ENCODE measurements at regions not wholly inside any gene's neighbourhood (a gene's known extent, or its start where the extent isn't known, plus 50 kb on each side); places are given as distances from the start of the nearest gene placed in this dataset.
"Not testable (repeated sequence)": the region's sequence is repeated elsewhere in the genome, so short reads cannot be mapped to it uniquely, and the experiment has no call there.

DNA sequence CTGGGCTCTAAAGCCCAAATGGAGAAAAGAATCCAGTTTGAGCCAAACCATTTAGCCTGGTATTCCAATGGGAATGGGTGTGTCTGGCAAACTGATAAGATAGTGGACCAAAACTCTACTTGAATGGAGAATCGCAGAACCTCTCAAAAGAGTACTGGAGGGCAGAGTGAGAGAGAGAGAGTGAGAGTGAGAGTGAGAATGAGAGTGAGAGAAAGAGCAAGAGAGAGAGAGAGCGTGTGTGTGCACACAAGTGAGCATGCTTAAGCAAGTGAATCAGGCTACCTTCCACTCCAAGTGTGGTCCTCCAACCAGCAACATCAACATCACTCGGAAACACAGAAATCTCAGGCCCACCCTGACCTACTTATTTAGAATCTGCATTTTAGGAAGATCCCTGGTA is 58.8 kb downstream of the UQCRFS1 start:
- peaks cover 2% of the 10 kb centered on the region for H3K36me3 Mint-ChIP-seq (ENCODE audit: low read depth)
- DNase-seq (no peak), ATAC-seq (no peak)
- H3K27me3 Mint-ChIP-seq, result no peaks in the 10 kb centered on the region
- intact Hi-C loops (cut with DNase I, micrococcal nuclease), result no loop called here
- CTCF ChIA-PET, result no interaction called here
- no peak overlapping the region for H3K27ac Mint-ChIP-seq
- H3K4me1 Mint-ChIP-seq, result no peaks in the 10 kb centered on the region
- peaks cover 26% of the 10 kb centered on the region for H3K9me3 Mint-ChIP-seq (ENCODE audit: low read depth)
- POLR2A ChIA-PET, result no interaction called here
- no peak overlapping the region for H3K4me3 Mint-ChIP-seq

DNA sequence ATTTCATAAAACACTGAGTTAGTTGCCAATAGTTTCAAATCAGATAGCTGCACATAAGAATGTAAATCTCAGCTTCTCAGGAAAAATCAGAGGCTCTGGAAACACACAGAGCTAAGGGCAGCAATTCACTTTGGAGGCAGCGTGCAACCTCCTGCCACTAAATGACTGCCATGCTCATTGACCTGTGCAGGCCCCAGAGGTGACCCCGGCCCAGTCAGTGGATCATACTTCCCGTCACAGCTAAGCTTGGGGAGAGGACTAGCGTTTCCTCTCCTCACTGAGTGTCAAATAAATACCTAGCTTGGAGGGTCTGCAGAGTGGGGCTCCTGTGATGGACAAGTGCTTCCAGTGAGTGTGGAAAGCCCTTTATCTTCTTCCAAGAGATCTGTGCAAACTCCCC is 67.2 kb downstream of the UQCRFS1 start:
- ATAC-seq (no peak), DNase-seq (no peak)
- Mint-ChIP-seq H3K27me3 (peaks cover 2% of the 10 kb centered on the region), H3K27ac (no peak overlapping the region), H3K36me3 (ENCODE audit: low read depth) (no peaks in the 10 kb centered on the region), H3K9me3 (ENCODE audit: low read depth) (peaks cover 2% of the 10 kb centered on the region), H3K4me1 (no peaks in the 10 kb centered on the region), H3K4me3 (no peak overlapping the region)
- ChIA-PET CTCF (no interaction called here), POLR2A (no interaction called here)
- intact Hi-C loops (cut with DNase I, micrococcal nuclease), result no loop called here

DNA sequence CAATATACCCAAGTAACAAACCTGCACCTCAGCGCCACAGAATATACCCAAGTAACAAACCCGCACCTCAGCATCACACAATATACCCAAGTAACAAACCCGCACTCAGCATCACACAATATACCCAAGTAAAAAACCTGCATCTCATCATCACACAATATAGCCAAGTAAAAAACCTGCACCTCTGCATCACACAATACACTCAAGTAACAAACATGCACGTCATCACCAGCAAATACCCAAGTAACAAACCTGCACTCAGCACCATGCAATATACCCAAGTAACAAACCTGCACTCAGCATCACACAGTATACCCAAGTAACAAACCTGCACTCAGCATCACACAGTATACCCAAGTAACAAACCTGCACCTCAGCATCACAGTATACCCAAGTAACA is 69.8 kb downstream of the UQCRFS1 start:
- intact Hi-C loops (cut with DNase I, micrococcal nuclease), result no loop called here
- Mint-ChIP-seq H3K36me3 (ENCODE audit: low read depth) (peaks cover 4% of the 10 kb centered on the region), H3K9me3 (ENCODE audit: low read depth) (peaks cover 20% of the 10 kb centered on the region), H3K27me3 (peaks cover 2% of the 10 kb centered on the region), H3K4me3 (no peak overlapping the region), H3K27ac (no peak overlapping the region), H3K4me1 (no peaks in the 10 kb centered on the region)
- CTCF ChIA-PET, result interaction anchor here (0.6 kb wide), 1 partner anchor 203 kb away, joined by 4 read pairs; no protein-coding TSS in a partner anchor
- DNase-seq (no peak), ATAC-seq (no peak)
- POLR2A ChIA-PET, result interaction anchor here (0.6 kb wide), 1 partner anchor 69 kb away, joined by 6 read pairs; no protein-coding TSS in a partner anchor

DNA sequence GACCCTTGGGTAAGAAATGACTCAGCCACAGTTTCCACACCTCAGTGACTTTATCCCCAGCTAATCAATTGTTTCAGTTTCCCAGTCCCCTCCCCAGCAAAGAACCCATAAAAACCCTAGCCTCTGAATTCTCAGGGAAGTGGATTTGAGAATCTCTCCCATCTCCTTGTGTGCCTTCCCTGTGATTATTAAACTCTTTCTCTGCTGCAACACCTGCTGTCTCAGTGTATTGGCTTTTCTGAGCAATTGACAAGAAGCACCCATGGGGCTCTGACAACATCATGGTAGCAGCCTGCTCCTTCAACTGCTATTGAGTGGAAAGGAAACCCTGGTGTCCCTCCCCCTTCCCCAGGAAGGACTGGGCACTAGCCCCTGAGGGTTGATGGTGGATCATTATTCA is 73.7 kb downstream of the UQCRFS1 start:
- Mint-ChIP-seq H3K27ac (no peak overlapping the region), H3K4me3 (no peak overlapping the region), H3K4me1 (no peaks in the 10 kb centered on the region), H3K9me3 (ENCODE audit: low read depth) (peaks cover 32% of the 10 kb centered on the region), H3K36me3 (ENCODE audit: low read depth) (peaks cover 6% of the 10 kb centered on the region), H3K27me3 (no peaks in the 10 kb centered on the region)
- POLR2A ChIA-PET, result no interaction called here
- CTCF ChIA-PET, result no interaction called here
- intact Hi-C loops (cut with DNase I, micrococcal nuclease), result no loop called here
- DNase-seq (peak; percentile 6), ATAC-seq (no peak)

DNA sequence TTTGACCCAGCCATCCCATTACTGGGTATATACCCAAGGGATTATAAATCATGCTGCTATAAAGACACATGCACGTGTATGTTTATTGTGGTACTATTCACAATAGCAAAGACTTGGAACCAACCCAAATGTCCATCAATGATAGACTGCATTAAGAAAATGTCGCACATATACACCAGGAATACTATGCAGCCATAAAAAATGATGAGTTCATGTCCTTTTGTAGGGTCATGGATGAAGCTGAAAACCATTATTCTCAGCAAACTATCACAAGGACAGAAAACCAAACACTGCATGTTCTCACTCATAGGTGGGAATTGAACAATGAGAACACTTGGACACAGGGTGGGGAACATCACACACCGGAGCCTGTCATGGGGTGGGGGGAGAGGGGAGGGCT is 74.7 kb downstream of the UQCRFS1 start:
- intact Hi-C loops (cut with DNase I, micrococcal nuclease); H3K4me1 Mint-ChIP-seq; CTCF ChIA-PET; DNase-seq; H3K27me3 Mint-ChIP-seq; H3K36me3 Mint-ChIP-seq (ENCODE audit: low read depth); H3K27ac Mint-ChIP-seq; ATAC-seq; POLR2A ChIA-PET; H3K4me3 Mint-ChIP-seq: not testable (repeated sequence)
- H3K9me3 Mint-ChIP-seq (ENCODE audit: low read depth), result peaks cover 34% of the 10 kb centered on the region

DNA sequence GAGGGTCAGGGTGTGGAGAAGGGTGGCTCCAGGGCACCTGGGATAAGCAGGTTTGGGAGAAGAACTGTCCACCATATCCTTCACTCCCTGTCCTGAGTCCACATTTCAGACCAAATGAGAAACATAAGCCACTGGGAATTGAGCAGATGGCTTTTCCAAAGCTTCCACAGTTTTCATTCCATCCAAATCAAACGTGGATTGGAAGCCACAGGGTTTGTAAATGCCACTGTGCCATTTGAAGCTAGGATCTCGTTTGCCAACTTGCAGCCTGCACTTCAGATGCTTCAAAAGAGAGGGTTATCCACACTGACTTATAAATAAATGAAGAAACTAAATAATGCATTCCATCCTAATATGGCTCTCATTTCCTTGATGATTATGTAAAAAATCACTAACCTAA is 81.5 kb downstream of the UQCRFS1 start:
- POLR2A ChIA-PET, result no interaction called here
- H3K4me3 Mint-ChIP-seq, result no peak overlapping the region
- peaks cover 7% of the 10 kb centered on the region for H3K9me3 Mint-ChIP-seq (ENCODE audit: low read depth)
- ATAC-seq, result no peak
- CTCF ChIA-PET, result interaction anchor here (0.7 kb wide), 1 partner anchor 235 kb away, joined by 3 read pairs; no protein-coding TSS in a partner anchor
- H3K4me1 Mint-ChIP-seq, result no peaks in the 10 kb centered on the region
- no peaks in the 10 kb centered on the region for H3K27me3 Mint-ChIP-seq
- no peak overlapping the region for H3K27ac Mint-ChIP-seq
- intact Hi-C loops (cut with DNase I, micrococcal nuclease), result no loop called here
- no peaks in the 10 kb centered on the region for H3K36me3 Mint-ChIP-seq (ENCODE audit: low read depth)
- DNase-seq, result no peak

DNA sequence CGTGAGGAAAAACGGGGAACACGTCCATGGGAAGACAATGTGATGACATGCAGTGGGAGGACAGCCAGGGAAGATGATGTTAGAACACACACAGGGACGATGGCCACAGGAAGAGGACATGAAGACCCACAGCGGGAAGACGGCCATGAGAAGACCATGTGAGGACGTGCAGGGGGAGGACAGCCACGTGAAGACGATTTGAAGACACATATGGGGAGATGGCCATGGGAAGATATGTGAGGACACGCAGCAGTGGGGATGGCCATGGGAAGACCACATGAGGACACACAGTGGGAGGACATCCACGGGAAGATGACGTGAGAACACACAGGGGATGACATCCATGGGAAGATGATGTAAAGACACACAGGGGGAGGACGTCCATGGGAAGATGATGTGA is 83.8 kb downstream of the UQCRFS1 start:
- Mint-ChIP-seq H3K27ac (no peak overlapping the region), H3K4me3 (no peak overlapping the region), H3K36me3 (ENCODE audit: low read depth) (no peaks in the 10 kb centered on the region), H3K9me3 (ENCODE audit: low read depth) (peaks cover 8% of the 10 kb centered on the region), H3K4me1 (no peaks in the 10 kb centered on the region), H3K27me3 (peaks cover 5% of the 10 kb centered on the region)
- ChIA-PET CTCF (no interaction called here), POLR2A (no interaction called here)
- DNase-seq, result no peak
- intact Hi-C loops (cut with DNase I, micrococcal nuclease), result no loop called here
- ATAC-seq, result no peak

DNA sequence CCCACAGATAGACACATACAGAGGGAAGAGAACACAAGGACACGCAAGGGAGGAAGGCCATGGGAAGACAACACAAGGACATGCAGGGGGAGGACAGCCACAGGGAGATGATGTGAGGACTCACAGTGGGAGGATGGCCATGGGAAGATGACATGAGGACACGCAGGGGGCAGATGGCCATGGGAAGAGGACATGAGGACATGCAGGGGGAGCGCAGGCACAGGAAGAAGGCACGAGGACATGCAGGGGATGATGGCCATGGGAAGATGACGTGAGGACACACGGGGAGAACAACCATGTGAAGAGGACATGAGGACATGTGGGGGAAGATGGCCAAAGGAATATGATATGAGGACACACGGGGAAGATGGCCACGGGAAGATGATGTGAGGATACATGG is 84.7 kb downstream of the UQCRFS1 start:
- no peak for ATAC-seq
- Mint-ChIP-seq H3K4me1 (no peaks in the 10 kb centered on the region), H3K4me3 (no peak overlapping the region), H3K9me3 (ENCODE audit: low read depth) (peaks cover 9% of the 10 kb centered on the region), H3K27me3 (peaks cover 5% of the 10 kb centered on the region), H3K36me3 (ENCODE audit: low read depth) (no peaks in the 10 kb centered on the region), H3K27ac (no peak overlapping the region)
- intact Hi-C loops (cut with DNase I, micrococcal nuclease), result no loop called here
- no peak for DNase-seq
- ChIA-PET POLR2A (no interaction called here), CTCF (no interaction called here)

DNA sequence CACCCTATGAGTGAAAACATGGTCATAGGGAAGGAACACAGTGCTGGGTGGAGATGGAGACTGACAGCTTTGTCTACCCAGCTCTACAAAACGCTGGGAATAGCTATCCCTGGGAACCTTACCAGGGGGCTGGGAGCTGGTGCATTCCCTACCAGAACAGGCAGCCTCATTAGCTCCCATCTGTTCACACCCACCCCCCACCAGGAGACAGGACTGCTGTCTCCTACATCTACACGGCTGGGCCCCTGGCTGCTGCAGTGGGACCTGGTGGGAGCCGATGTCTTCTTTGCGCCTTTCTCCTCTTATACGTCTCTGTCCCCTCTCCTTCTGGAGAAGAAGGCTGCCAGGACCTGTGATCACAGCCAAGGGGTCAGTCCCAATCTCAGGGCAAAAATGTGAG is 90.8 kb downstream of the UQCRFS1 start:
- CTCF ChIA-PET, result interaction anchor here (0.5 kb wide), 1 partner anchor 114 kb away, joined by 3 read pairs; no protein-coding TSS in a partner anchor
- Mint-ChIP-seq H3K27me3 (peaks cover 5% of the 10 kb centered on the region), H3K27ac (no peak overlapping the region), H3K9me3 (ENCODE audit: low read depth) (peaks cover 13% of the 10 kb centered on the region), H3K4me3 (no peak overlapping the region), H3K4me1 (no peaks in the 10 kb centered on the region), H3K36me3 (ENCODE audit: low read depth) (no peaks in the 10 kb centered on the region)
- POLR2A ChIA-PET, result no interaction called here
- DNase-seq (no peak), ATAC-seq (no peak)
- intact Hi-C loops (cut with DNase I, micrococcal nuclease), result no loop called here

DNA sequence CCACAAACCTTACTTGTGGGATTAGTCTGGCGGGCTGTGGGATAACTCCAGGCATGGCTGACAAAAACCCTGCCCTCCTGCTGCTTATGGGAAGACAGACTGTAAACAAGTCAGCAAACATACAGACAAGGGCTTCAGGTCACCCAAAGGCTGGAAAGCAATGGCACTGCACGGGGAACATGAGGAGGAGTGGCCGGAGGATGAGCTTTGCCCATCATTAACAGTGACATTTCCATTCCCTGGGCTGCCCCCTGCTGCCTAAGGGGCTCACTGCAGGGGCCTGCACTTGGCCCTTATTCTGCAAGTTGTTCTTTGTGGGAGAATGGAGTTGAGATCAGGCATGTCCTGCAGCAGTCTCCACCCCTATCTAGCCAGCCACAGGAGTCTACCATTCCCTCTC is 91.3 kb downstream of the UQCRFS1 start:
- Mint-ChIP-seq H3K36me3 (ENCODE audit: low read depth) (no peaks in the 10 kb centered on the region), H3K4me1 (no peaks in the 10 kb centered on the region), H3K4me3 (no peak overlapping the region), H3K27me3 (peaks cover 5% of the 10 kb centered on the region), H3K9me3 (ENCODE audit: low read depth) (peaks cover 13% of the 10 kb centered on the region), H3K27ac (no peak overlapping the region)
- CTCF ChIA-PET, result interaction anchor here (0.5 kb wide), 1 partner anchor 115 kb away, joined by 3 read pairs; no protein-coding TSS in a partner anchor
- DNase-seq (peak; percentile 19), ATAC-seq (no peak)
- POLR2A ChIA-PET, result no interaction called here
- intact Hi-C loops (cut with DNase I, micrococcal nuclease), result no loop called here

DNA sequence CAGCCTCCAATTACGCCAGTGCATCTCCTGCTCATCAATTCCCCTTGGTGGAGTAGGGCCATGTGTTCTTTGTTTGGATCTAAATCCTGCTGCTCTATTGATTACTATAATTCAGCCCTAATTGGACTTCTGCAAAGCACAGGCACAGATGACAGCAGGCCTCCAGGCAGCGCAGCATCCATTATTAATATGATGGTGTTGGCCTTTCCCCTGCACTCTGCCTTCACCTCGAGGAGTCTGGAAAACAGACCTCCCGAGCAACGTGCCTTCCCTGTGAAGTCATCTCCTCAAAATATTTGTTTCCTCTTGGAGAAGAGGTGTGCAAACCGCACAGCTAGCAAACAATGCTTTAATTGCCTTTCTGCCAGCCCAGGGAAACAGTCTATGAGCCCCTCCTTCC is 92.5 kb downstream of the UQCRFS1 start:
- intact Hi-C loops (cut with DNase I, micrococcal nuclease), result no loop called here
- no peak overlapping the region for H3K4me3 Mint-ChIP-seq
- CTCF ChIA-PET, result interaction anchor here (1.1 to 1.5 kb wide), 2 partner anchors 28 to 143 kb away, joined by 3 to 4 read pairs; no protein-coding TSS in a partner anchor
- H3K36me3 Mint-ChIP-seq (ENCODE audit: low read depth), result no peaks in the 10 kb centered on the region
- H3K27ac Mint-ChIP-seq, result no peak overlapping the region
- no peaks in the 10 kb centered on the region for H3K4me1 Mint-ChIP-seq
- H3K27me3 Mint-ChIP-seq, result peaks cover 2% of the 10 kb centered on the region
- DNase-seq (no peak), ATAC-seq (no peak)
- H3K9me3 Mint-ChIP-seq (ENCODE audit: low read depth), result peaks cover 13% of the 10 kb centered on the region
- POLR2A ChIA-PET, result no interaction called here

DNA sequence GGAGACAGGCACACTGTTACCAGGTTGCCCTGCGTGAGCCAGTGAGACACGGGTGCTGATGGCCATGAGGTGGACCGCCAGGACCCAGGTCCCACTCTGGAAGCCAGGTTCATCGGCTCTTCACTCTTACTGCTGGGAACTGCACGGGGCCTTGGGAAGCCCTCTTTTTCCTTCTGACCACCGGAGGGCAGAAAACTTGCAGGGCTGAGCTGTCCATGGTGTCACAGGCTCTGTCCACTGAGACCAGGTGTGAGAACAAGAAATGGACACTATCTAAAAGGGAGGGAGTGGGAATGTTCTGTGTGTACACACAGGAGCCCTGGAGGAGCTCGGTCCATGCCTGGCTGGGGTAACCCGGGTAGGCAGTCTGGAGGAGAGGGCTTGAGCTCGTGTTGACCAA is 93.4 kb downstream of the UQCRFS1 start:
- CTCF ChIA-PET, result interaction anchor here (1.0 to 1.5 kb wide), 2 partner anchors 10 to 144 kb away, joined by 3 to 4 read pairs; no protein-coding TSS in a partner anchor

DNA sequence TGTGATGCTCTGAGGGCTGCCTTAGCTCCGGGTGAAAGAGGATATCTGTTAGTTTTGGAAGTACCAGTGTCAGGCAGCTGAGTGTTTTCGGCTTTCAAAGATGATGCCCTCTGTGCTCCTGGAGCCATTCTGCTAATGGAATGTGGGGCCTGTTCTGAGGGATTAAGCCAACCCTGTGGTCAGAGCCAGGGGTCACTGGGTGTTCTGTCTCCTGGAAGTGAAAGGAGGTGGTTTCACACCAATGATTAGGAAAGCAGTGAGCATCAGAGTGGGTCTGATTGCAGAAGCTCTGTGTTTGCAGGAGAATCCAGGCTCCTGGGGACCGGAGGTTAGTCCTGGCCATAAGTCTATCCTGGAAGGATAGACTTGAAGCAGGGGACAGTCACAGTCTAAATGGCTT is 94.6 kb downstream of the UQCRFS1 start:
- no peaks in the 10 kb centered on the region for H3K4me1 Mint-ChIP-seq
- no peak overlapping the region for H3K4me3 Mint-ChIP-seq
- ChIA-PET POLR2A (no interaction called here), CTCF (no interaction called here)
- DNase-seq (no peak), ATAC-seq (no peak)
- H3K9me3 Mint-ChIP-seq (ENCODE audit: low read depth), result peaks cover 4% of the 10 kb centered on the region
- H3K36me3 Mint-ChIP-seq (ENCODE audit: low read depth), result no peaks in the 10 kb centered on the region
- intact Hi-C loops (cut with DNase I, micrococcal nuclease), result no loop called here
- no peaks in the 10 kb centered on the region for H3K27me3 Mint-ChIP-seq
- no peak overlapping the region for H3K27ac Mint-ChIP-seq

More for the DNA sequence above, 93.4 kb downstream of the UQCRFS1 start:
- POLR2A ChIA-PET, result no interaction called here
- Mint-ChIP-seq H3K4me1 (no peaks in the 10 kb centered on the region), H3K36me3 (ENCODE audit: low read depth) (no peaks in the 10 kb centered on the region), H3K27me3 (no peaks in the 10 kb centered on the region), H3K4me3 (no peak overlapping the region), H3K27ac (no peak overlapping the region), H3K9me3 (ENCODE audit: low read depth) (peaks cover 7% of the 10 kb centered on the region)
- intact Hi-C loops (cut with DNase I, micrococcal nuclease), result no loop called here
- no peak for ATAC-seq
- no peak for DNase-seq
